Muscle of arm (tissue), 1 donor: ENCODE measurements at regions not wholly inside any gene's neighbourhood (a gene's known extent, or its start where the extent isn't known, plus 50 kb on each side); places are given as distances from the start of the nearest gene placed in this dataset.
A peak's percentile ranks its signal among the peaks of the same experiment; 100 is the strongest.
"Not testable (repeated sequence)": the region's sequence is repeated elsewhere in the genome, so short reads cannot be mapped to it uniquely, and the experiment has no call there.

ENCODE experiments used
- DNase-seq: peaks from one replicate; pipeline ENCODE4 v3.0.0-alpha.2; 2013

GRCh38 chr21:28523367-28523766 lies 469.3 kb downstream of the LTN1 start:
- DNase-seq: no peak

- DNase-seq: peak; percentile 38
Observed at GRCh38 chr21:28522014-28522799, 470.5 kb downstream of the LTN1 start.

GRCh38 chr21:28518630-28519029 lies 474.0 kb downstream of the LTN1 start:
- DNase-seq: no peak

DNA sequence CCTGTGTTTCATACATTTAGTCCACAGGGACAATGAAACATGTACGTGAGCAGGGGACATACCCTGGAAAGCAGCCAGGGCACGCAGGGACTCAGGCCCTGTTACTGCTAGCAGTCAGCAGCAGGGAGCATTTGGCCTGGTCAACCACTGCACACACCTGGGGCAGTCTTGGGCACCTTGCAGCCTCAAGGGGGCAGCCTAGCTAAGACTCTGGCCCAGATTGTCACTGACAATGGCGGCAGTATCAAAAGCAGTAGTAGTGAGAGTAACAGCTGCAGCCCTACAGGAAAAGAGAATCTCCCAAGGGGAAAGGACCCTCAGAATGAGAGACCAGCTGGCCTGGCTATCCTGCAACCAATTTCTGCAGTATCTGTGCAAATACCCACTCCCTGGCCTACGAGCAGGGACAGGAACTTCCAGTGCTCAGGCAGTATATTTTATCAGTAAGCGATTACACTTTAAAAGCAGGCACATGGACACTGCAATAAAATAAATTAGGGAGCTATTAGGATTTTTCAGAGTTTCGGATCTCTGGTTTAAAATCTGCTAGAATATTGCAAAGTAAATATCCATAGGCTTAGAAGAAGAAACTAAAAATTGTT lies 475.6 kb downstream of the LTN1 start:
- peak; percentile 31 for DNase-seq

GRCh38 chr21:28516021-28516420 lies 476.7 kb downstream of the LTN1 start:
- no peak for DNase-seq

DNA sequence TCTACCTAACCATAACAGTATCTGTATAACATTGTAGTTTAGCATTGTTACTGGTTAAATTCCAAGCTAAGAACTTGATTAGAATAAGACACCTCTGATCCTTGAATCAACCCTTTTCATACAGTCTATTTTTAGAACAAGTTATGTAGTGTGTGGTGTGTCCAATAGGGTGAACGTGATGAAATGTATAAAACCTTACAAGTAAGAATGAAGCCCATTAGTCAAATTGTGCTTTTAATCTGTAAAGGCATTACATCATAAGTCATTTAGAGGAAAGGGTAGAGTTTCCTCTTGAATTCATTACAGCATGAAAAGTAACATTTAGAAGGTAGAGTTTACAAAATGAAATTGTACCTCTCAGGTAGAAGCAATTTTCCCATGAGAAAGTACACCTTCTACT lies 479.2 kb downstream of the LTN1 start:
- DNase-seq: no peak

DNA sequence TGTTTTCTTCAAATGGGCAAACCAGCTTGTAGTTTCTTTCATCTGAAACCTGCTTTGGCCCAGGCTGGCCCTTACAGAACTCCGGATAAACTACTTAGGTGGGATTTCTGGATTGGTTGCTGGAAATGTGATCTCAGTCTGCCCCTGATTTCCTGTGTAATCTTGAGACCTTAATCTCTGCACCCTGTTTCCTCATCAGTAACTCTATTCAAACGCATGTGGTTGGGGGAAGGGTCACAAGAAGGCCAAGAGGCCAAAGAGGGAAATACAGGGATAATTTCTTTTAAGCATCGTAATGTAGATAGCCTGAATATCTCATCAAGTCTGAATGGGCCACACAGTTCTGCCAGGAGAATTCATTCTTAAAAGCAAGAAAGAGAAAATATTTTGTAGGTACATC lies 483.6 kb downstream of the LTN1 start:
- DNase-seq: no peak

DNA sequence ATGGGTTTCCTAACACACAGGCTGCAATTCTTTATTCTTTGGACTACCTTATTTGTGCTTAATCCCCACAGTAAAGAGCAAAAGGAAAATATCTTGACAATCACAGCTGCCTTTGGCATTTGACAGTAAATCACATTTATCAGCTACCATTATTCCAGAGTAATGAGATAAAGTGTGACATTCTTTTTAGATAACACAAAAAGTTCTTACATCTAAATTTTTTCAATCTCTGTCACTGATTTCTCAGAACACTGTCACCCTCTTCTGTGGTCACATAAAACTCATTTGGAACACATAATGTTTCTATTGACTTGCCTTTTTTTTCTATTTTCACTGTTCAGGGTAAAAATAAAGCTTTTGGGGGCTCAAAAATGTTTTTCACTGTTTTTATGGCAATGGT lies 484.6 kb downstream of the LTN1 start:
- no peak for DNase-seq

DNA sequence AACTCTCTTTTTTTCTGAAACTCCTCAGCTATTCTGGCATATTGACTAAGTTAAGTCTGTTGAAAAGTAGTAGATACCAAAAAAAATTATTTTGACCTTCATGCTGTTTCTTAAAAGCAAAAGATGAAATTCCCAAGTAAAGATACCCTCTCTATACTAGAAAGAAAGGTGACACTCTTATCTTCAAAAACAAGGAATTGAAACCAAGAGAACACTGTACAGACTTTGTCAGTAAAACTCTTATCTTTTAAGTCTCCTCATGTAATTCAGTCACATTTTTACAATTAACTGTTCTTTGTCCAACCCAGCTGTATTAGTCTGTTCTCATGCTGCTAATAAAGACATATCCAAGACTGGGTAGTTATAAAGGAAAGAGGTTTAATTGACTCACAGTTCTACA lies 496.2 kb downstream of the LTN1 start:
- no peak for DNase-seq

- no peak for DNase-seq
Observed at GRCh38 chr21:28492127-28492526, 500.6 kb downstream of the LTN1 start.

DNA sequence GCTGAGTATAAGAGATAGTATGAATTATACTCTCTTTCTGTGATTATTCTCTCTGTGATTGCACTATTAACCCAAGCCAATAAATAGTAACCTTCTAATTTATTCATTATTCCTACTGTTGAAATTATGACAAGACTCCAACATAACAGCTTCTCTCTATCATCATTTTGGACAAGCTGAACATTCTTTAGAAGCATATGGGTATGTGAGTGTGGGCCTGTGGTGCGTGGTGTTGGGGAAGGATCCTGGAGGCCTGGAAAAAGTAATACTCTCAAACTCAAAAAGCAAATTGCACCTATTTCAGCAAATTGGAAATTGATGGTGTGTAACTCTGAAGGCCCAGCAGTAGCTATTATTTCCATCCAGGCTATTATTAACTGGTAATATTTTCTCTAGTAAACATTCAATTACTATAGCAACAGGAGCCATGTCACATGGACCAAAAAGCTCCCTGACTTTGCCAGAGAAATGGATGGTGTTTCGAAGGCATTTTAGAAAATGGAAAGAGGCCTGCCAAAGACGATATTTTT lies 502.8 kb downstream of the LTN1 start:
- DNase-seq: no peak

DNA sequence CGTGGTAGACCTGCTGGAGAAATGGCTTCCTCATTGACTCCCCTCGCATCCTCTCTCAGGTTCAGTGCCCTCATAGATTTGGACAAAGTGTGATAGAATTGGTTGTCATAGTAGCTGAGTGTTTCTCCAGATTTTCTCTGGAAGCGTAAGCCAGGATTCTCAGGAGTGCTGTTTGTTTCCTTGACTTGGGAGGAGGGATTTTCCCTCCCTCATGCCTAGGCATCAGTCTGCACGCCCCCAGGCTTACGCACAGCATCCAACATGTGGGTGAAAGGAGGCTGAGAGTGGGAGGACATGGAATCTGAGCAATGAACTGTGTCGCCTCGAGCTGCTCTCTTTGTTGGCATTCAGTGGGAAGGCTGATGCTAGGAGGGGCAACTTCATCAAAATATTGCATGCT lies 503.5 kb downstream of the LTN1 start:
- peak; percentile 38 for DNase-seq

- no peak for DNase-seq
Observed at GRCh38 chr21:28487455-28488070, 505.1 kb downstream of the LTN1 start.

GRCh38 chr21:28485301-28486022 lies 507.2 kb downstream of the LTN1 start:
- DNase-seq: no peak

GRCh38 chr21:28483301-28484035 lies 509.2 kb downstream of the LTN1 start:
- no peak for DNase-seq

GRCh38 chr21:28482657-28483056 lies 510.0 kb downstream of the LTN1 start:
- DNase-seq: no peak

DNA sequence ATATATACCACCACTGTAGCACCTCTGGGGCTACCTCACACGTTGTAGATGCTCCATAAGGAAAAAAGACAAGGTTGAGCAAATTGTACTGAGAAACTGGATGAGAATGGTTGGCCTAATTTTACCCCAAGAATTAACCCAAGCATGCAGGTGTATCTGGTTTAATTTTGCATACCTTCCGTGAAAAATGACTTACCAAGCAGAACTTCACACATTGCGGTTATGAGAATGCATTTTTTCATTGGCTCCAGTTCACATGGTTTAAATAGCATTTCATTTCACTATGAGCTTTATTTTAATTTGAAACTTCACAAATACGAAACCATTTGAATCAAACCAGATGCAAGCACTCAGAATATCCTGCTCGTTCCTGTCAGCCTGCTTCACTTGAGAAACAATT lies 512.2 kb downstream of the LTN1 start:
- no peak for DNase-seq

- no peak for DNase-seq
Observed at GRCh38 chr21:28473530-28474220, 519.0 kb downstream of the LTN1 start.

DNA sequence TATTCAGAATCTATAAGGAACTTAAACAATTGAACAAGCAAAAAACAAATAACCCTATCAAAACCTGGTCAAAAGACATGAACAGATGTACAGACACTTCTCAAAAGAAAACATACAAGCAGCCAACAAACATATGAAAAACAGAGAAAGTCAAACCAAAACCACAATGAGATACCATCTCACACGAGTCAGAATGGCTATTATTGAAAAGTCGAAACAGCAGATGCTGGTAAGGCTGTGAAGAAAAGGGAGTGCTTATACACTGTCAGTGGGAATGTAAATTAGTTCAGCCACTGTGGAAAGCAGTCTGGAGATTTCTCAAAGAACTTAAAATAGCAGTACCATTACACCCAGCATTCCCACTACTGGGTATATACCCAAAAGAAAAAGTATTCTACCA lies 520.1 kb downstream of the LTN1 start:
- DNase-seq: not testable (repeated sequence)

DNA sequence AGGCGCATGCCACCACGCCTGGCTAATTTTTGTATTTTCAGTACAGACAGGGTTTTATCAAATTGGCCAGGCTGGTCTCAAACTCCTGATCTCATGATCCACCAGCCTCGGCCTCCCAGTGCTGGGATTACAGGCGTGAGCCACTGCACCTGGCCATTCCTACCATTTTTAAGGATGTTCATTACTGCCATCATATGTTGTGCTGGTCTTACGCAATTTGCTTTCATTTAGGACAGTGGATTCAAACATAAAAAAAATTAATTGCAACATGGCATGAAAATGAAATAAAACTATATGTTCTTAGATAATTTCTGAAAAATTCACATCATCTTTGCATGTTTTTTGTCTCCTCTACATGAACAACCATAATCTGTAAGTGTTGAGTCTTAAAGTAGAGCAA lies 527.7 kb downstream of the LTN1 start:
- no peak for DNase-seq

DNA sequence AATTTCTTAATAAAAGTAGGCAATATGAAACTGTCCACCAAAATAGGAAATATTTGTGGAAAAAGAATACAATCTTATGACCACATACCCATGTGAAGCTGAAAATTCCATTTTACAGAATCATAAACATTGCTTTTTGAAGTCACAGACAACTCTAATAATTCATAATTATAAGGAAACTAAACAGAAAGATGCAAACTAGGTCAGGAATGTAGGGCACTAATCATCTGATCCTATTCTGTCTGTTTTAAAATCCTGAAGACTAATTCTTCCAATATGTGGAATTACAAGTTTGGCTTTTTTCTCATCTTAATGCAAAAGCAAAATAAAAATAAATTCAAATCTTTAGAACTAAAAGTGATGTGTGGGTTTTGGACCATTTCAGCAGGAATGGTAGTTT lies 528.6 kb downstream of the LTN1 start:
- DNase-seq: no peak
